GM21360 (cell line): ENCODE measurements at regions not wholly inside any gene's neighbourhood (a gene's known extent, or its start where the extent isn't known, plus 50 kb on each side); places are given as distances from the start of the nearest gene placed in this dataset.
"Not testable (repeated sequence)": the region's sequence is repeated elsewhere in the genome, so short reads cannot be mapped to it uniquely, and the experiment has no call there.

ENCODE experiments used
- ATAC-seq: cut with Tn5 transposase; IDR thresholded peaks from one replicate; pipeline ENCODE4 v1.9.1; 2021; ENCODE audit warnings: mild to moderate bottlenecking, moderate library complexity; ENCODE audit not compliant: unreplicated experiment

- no peak for ATAC-seq
Observed at GRCh38 chr18:73045037-73045436, 177.2 kb upstream of the NETO1 start.

DNA sequence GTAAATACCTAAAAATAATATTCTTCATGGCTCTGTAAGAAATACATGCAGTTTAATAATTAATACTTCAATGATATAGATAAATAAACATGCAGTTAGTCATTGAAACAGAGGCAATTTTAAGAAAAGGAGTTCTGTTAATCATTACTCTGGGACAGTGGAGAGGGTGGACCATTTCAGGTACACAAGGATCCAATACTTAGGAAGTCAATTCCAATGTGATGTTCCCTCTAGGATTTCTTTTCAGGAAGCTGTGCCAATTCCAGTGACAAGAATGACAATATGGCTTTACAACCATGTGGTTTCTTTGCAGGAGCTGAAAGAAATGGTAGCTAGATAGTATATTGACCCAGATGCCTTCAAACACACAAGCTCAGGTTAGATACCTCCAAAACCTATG lies 175.8 kb upstream of the NETO1 start:
- ATAC-seq = no peak

GRCh38 chr18:73043211-73043610 lies 175.4 kb upstream of the NETO1 start:
- ATAC-seq = no peak

DNA sequence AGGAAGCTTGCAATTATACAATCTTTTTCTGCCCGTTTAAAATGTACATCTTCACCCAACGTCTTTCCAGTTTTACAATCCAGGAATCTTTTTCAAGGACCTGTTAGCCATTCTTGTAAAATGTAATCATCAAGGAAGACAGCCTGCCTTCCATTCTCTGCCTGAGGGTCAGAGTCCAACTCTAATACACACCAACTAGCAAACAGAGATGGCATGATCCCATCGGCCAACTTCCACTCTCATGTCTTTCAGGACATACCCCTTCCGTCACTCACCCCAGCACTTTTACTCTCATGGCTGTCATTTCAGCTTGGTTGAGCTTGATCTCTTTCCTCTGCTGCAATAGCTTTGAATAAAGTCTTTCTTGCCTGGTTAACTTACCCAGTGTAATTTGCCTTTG lies 172.5 kb upstream of the NETO1 start:
- ATAC-seq = no peak

- ATAC-seq = no peak
Observed at GRCh38 chr18:73038336-73038735, 170.5 kb upstream of the NETO1 start.

DNA sequence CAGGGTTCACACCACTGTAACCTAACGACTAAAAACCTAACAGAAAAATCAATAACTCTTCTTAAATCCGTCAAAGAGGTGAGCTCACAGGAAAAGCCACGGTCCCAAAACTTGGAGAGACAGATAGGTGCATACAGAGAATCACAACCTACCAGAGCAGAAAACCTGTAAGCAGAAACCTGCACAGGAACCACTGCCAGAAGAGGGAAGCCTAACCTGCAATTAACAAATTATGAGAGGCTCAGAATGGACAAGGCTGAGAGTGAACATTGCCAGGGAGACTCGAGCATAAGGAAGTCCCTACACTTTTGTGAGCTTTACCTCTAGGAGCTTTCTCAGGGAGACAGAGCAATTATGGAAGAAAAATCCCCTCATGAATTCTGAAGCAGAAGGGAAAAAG lies 156.2 kb upstream of the NETO1 start:
- no peak for ATAC-seq

- no peak for ATAC-seq
Observed at GRCh38 chr18:73009691-73010090, 141.9 kb upstream of the NETO1 start.

- no peak for ATAC-seq
Observed at GRCh38 chr18:73007915-73008308, 140.1 kb upstream of the NETO1 start.

DNA sequence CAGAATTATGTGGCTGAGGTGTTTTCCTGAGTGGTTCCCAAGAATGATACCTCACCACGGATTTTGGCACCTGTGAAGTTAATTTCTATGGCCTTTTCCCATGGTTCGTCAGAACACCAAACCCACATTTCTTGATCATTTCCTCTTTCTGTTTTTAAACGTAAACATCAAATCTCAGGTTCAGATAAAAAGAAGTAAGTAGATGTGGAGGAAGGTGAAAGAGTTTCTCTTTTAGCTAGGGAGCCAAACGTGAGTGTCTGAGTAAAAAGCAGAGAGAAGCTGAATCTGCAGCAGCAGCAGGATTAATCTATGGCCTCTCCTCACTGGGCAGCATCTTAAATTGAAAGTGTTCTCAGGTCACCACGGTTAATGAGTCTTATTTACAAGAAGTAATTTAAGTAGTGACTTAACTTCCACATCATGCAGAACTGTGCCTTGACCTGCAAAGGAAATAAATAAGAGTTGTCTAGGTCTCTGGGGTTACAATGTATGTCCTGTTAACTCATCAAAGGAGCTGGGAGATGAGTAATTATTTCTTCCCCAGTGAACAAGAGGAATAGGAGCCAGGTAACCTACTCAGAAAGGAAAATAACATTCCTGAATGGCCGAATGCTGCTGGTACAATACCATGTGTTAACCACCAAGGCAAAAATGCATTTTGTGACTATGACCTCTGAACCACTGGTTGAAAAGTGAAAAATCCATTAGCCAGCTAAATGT lies 139.6 kb upstream of the NETO1 start:
- peak; percentile 72 for ATAC-seq

DNA sequence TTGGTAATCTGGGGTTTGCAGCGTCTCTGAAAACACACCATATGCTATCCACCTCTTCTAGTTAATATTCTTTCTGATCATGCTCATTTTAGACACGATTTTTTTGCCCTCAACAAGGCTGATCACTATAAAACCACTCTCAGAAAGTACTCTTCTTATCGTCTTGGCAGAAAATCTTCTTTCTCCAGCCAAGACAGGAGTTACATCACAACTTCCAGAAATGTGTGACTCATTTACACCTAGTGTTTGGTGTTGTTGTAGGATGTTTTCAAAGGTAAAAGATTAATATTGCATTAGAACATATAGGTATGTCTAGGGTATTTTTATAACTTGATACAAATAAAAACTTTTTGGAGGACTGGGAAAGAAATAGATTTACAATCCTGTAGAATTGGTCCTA lies 138.5 kb upstream of the NETO1 start:
- ATAC-seq = no peak

GRCh38 chr18:73004260-73004659 lies 136.5 kb upstream of the NETO1 start:
- no peak for ATAC-seq

- ATAC-seq = no peak
Observed at GRCh38 chr18:72999971-73000607, 132.3 kb upstream of the NETO1 start.

DNA sequence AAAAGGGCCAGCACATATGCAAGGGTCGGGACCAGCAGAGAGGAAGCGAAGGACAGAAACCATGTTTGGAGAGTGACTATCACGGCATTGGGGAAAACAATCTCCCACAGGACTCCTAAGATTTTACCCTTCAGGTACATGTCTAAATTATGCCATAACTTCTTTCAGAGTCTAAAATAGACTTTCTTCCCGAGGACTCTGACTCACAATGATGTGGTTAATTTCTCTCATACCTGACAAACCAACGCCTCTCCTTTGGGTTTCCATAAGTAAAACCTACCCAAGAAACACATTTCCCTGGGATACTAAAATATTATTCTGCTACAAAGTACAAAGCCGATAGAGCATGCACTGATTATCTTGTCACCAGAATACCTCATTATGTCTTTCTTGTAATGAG lies 127.8 kb upstream of the NETO1 start:
- no peak for ATAC-seq

DNA sequence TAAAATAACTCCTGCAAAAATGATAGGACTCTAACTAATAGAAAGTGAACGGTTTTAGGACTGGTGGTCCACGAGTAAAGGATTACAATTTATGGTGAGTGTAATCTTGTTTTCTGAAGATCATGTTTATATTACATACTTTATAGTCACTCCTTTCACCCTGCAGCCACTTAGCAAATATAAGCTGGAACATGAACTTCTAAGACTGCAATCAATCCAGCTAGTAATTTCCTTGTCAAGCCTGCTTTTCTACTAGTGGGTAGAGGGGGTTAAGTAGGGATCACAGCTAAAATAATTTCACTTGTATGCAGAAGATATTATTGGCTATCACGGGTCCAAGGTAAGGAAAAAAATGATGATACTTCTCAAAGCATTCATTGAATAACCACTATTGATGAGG lies 125.5 kb upstream of the NETO1 start:
- no peak for ATAC-seq

GRCh38 chr18:72991379-72991778 lies 123.6 kb upstream of the NETO1 start:
- no peak for ATAC-seq

GRCh38 chr18:72987570-72987969 lies 119.8 kb upstream of the NETO1 start:
- not testable (repeated sequence) for ATAC-seq

DNA sequence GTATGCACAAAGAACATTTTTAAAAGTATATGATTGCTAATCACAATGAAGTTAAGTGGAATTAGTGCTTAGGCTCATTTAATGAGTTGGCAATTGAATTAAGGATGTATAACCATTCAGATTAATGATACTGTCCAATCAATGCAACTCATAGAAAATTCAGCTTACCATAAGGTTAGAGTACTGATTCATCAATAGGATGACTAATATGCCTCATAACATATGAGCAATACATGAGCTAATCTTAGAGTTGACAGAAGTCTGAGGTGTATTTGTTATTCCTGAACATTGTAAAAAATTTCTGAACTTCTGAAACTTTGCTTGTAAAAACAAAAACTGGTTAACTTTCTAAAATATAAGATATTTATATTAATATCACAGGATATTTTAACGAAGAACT lies 118.3 kb upstream of the NETO1 start:
- ATAC-seq = peak; percentile 54

- peak; percentile 87 for ATAC-seq
Observed at GRCh38 chr18:72985686-72986085, 117.9 kb upstream of the NETO1 start.

DNA sequence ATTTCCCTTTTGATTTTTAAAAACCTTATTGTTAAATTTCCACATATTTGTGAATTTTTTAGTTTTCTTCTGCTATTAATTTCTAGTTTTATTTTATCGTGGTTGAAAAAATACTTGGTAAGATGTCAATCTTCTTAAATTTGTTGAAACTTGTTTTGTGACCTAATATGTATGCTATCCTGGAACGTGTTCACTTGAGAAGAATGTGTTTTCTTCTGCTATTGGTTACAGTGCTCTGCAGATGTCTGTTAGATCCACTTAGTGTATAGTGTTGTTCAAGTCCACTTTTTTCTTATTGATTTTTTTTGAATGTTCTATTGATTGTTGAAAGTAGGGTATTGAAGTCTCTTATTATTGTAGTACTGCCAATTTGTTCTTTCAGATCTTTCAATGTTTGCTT lies 116.5 kb upstream of the NETO1 start:
- no peak for ATAC-seq

DNA sequence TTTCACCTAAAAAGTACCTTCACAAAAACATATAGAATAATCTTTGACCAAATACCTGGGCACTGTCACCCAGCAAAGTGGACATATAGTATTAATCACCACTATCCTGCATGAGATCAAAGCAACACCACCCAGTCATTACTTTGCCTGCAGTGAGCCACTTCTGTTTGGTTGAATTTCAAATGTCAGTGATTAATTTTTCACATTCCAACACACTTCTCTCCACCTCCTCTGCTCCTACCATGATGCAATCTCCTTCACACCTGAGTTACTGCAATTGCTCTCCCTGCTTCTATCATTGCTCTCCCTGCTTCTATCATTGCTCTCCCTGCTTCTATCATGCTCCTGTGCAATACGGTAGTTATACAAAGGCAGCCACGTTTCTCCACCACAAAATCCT lies 106.1 kb upstream of the NETO1 start:
- no peak for ATAC-seq

- no peak for ATAC-seq
Observed at GRCh38 chr18:72965616-72966015, 97.8 kb upstream of the NETO1 start.

DNA sequence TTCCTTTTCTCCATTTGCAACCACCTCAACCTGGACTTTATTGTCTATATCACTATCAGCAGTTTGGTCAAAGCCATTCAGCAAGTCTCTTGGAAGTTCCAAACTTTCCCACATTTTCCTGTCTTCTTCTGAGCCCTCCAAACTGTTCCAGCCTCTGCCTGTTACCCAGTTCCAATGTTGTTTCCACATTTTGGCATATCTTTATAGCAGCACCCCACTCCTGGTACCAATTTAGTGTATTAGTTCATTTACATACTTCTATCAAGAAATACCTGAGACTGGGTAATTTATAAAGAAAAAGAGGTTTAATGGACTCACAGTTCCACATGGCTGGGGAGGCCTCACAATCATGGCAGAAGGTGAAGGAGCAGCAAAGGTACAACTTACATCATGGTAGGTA lies 90.4 kb upstream of the NETO1 start:
- not testable (repeated sequence) for ATAC-seq

DNA sequence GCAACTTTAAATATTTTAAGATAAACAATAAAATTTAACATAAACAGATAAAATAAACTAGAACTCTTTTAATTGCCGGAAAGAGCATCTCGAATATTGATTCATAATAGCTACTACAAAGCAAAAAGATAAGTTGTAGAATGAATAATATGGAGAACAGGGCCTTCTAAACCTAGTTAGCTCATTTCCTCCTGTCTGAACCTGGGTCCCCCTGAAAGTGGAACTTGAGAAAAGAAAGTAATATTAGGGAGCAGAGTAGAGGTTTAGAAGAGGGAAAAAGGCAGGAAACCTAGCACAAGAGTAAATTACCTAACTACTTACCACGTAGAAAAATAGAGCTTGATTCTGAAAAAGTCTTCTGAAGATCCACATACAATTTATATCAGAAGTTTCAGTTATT lies 80.7 kb upstream of the NETO1 start:
- ATAC-seq = peak; percentile 57
